NB4 (cell line): ENCODE measurements at regions not wholly inside any gene's neighbourhood (a gene's known extent, or its start where the extent isn't known, plus 50 kb on each side); places are given as distances from the start of the nearest gene placed in this dataset.

ENCODE experiments used
- CTCF ChIP-seq: IDR thresholded peaks from one replicate; pipeline ENCODE4 v1.5.1; 2012; ENCODE audit warnings: low read depth, low read length
- MAX ChIP-seq: IDR thresholded peaks from 2 replicates; pipeline ENCODE4 v1.6.1; 2011; ENCODE audit warnings: low read depth, low read length
- MYC ChIP-seq: IDR thresholded peaks from 2 replicates; pipeline ENCODE4 v1.6.1; 2011; ENCODE audit warnings: low read depth, low read length
- POLR2A ChIP-seq: IDR thresholded peaks from 2 replicates; pipeline ENCODE4 v1.6.1; 2011; ENCODE audit warnings: mild to moderate bottlenecking; ENCODE audit not compliant: insufficient read length; ENCODE audit errors: extremely low read depth

- no peak for TF ChIP-seq CTCF
- no peak for TF ChIP-seq POLR2A
- TF ChIP-seq MYC: no peak
- no peak for TF ChIP-seq MAX
Observed at GRCh38 chr2:2810504-2810903, 479.4 kb upstream of the MYT1L start.
